Effector memory CD8-positive, alpha-beta T cell (primary cell): ENCODE measurements at regions not wholly inside any gene's neighbourhood (a gene's known extent, or its start where the extent isn't known, plus 50 kb on each side); places are given as distances from the start of the nearest gene placed in this dataset.
"Not testable (repeated sequence)": the region's sequence is repeated elsewhere in the genome, so short reads cannot be mapped to it uniquely, and the experiment has no call there.

Experiments used
- ATAC-seq: fragments of 150-1000 bp; cut with Tn5 transposase; replicated peaks from 2 replicates; pipeline ENCODE4 v1.10.0; 2021; ENCODE audit warnings: mild to moderate bottlenecking, moderate library complexity
- DNase-seq, 3 experiments: peaks; one replicate each; pipeline ENCODE4 v3.0.0; 2021
- H3K27ac Mint-ChIP-seq, 2 donors: one replicate each; pipeline ENCODE4 v1.8.0; 2022; ENCODE audit warnings: mild to moderate bottlenecking in 2 of 2, mixed read lengths in 2 of 2, moderate library complexity in 2 of 2
- H3K27me3 Mint-ChIP-seq, 2 donors: one replicate each; pipeline ENCODE4 v1.8.0; 2022; ENCODE audit warnings: mixed read lengths in 2 of 2
- H3K36me3 Mint-ChIP-seq: one replicate; pipeline ENCODE4 v1.8.0; 2022; ENCODE audit warnings: mild to moderate bottlenecking, moderate library complexity, mixed read lengths; ENCODE audit not compliant: insufficient read depth
- H3K4me1 Mint-ChIP-seq, 2 donors: one replicate each; pipeline ENCODE4 v1.8.0; 2022; ENCODE audit warnings: low read depth in 2 of 2, mixed read lengths in 2 of 2
- H3K4me3 Mint-ChIP-seq, 2 donors: one replicate each; pipeline ENCODE4 v1.8.0; 2022; ENCODE audit warnings: mild to moderate bottlenecking in 2 of 2, mixed read lengths in 2 of 2, moderate library complexity in 2 of 2
- H3K9me3 Mint-ChIP-seq, 2 donors: one replicate each; pipeline ENCODE4 v1.8.0; 2022; ENCODE audit warnings: mixed read lengths in 2 of 2

DNA sequence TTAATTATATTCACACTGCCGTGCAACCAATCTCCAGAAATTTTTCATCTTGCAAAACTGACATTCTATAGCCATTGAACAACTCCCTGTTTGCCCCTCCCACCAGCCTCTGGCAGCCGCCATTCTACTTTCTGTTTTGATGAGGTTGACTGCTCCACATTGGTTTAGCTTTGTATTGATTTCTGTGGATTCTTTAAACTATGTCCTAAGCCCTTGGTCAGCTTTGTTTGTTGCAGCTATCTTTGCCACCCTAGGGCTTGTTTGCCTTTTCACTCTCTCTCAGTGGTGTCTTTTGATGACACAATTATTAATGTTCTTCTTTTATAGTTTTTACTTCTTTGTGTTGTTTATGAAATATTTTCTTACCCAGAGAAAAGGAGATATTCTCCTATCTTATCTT, 152.8 kb upstream of the PLGLB1 start:
- not testable (repeated sequence) for H3K27ac Mint-ChIP-seq, H3K27me3 Mint-ChIP-seq, H3K4me3 Mint-ChIP-seq, H3K36me3 Mint-ChIP-seq, ATAC-seq, H3K9me3 Mint-ChIP-seq, H3K4me1 Mint-ChIP-seq, DNase-seq

DNA sequence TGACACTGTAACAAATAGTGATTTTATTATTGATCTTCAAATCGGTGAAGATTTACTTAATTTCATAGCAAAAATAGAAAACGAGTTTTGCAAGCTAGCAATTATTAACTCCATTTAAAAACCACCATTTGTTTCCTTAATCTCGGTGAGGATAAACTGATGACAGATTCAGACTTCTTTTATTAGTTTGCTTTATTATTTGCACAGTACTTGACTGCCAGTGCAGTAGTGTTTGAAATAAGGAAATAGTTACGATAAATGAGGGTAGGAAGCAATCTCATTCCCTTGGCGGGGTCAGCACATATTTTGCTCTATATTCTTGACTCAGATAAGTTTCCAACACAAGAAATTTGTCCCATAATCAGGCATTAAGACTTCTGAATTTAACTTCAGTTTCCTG, 161.7 kb upstream of the PLGLB1 start:
- not testable (repeated sequence) for H3K9me3 Mint-ChIP-seq, H3K36me3 Mint-ChIP-seq, H3K4me1 Mint-ChIP-seq, H3K27me3 Mint-ChIP-seq, ATAC-seq, DNase-seq, H3K4me3 Mint-ChIP-seq, H3K27ac Mint-ChIP-seq

DNA sequence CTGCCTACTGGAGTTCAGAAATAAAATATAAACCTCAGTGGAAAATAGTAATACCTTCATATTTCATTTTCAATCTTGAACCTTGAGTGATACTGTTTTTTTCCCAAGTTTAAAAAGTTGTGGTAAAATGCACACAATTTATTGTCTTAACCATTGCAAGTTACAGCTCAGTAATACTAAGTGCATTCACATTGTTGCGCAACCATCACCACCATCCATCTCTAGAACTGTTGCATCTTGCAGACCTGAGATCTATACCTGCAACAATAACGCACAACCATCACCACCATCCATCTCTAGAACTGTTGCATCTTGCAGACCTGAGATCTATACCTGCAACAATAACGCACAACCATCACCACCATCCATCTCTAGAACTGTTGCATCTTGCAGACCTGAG, 162.6 kb upstream of the PLGLB1 start:
- not testable (repeated sequence) for H3K9me3 Mint-ChIP-seq, ATAC-seq, H3K27me3 Mint-ChIP-seq, H3K36me3 Mint-ChIP-seq, H3K27ac Mint-ChIP-seq, DNase-seq, H3K4me1 Mint-ChIP-seq, H3K4me3 Mint-ChIP-seq

GRCh38 chr2:87189214-87189613, 167.6 kb upstream of the PLGLB1 start:
- not testable (repeated sequence) for DNase-seq, ATAC-seq, H3K36me3 Mint-ChIP-seq, H3K4me1 Mint-ChIP-seq, H3K9me3 Mint-ChIP-seq, H3K27ac Mint-ChIP-seq, H3K27me3 Mint-ChIP-seq, H3K4me3 Mint-ChIP-seq

GRCh38 chr2:87193336-87193735, 171.7 kb upstream of the PLGLB1 start:
- H3K36me3 Mint-ChIP-seq, DNase-seq, H3K9me3 Mint-ChIP-seq, H3K27me3 Mint-ChIP-seq, H3K27ac Mint-ChIP-seq, H3K4me1 Mint-ChIP-seq, H3K4me3 Mint-ChIP-seq: not testable (repeated sequence)
- peak; percentile 73 for ATAC-seq

DNA sequence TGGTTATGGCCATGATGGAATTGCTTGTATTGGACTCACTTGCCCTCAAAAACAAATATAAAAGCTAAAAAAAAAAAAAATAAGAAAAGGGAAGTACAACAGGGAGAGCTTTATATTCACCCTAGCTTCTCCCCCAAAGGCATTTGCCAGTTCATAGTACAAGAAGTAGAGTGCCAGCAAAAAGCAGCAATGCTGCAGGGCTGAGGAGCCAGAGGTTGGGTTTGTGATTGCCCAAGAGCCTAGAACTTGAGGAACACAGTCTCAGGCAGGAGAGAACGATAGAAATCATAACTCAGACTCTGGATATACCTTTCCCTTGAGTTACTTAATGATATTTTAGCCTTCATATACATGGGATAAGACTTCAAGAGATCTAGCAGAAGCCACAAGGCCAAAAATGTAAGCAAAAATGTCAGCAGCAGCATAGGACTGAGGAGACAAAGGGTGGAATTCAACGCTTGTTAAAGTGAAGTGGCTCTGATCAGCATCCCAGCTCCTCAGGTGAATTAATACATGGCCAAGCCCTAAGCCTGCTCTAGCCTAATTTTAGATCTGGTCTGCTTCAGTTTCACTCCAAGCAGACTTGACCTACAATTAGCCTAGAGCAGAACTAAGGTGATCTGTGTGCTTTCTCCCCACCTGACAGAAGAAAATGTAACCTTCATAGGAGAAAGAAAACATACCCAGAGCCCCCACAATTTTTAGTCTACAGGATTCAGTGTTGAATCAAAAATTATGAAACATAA, 172.8 kb upstream of the PLGLB1 start:
- not testable (repeated sequence) for DNase-seq, H3K4me3 Mint-ChIP-seq, H3K36me3 Mint-ChIP-seq, H3K27ac Mint-ChIP-seq, H3K9me3 Mint-ChIP-seq, H3K4me1 Mint-ChIP-seq, ATAC-seq, H3K27me3 Mint-ChIP-seq

- not testable (repeated sequence) for H3K27me3 Mint-ChIP-seq, ATAC-seq, H3K9me3 Mint-ChIP-seq, H3K4me3 Mint-ChIP-seq, H3K4me1 Mint-ChIP-seq, H3K36me3 Mint-ChIP-seq, DNase-seq, H3K27ac Mint-ChIP-seq
Measured at GRCh38 chr2:87196720-87197388, 175.2 kb upstream of the PLGLB1 start.

- not testable (repeated sequence) for H3K9me3 Mint-ChIP-seq, DNase-seq, H3K4me3 Mint-ChIP-seq, H3K27ac Mint-ChIP-seq, ATAC-seq, H3K4me1 Mint-ChIP-seq, H3K27me3 Mint-ChIP-seq, H3K36me3 Mint-ChIP-seq
Measured at GRCh38 chr2:87198422-87198821, 176.8 kb upstream of the PLGLB1 start.

DNA sequence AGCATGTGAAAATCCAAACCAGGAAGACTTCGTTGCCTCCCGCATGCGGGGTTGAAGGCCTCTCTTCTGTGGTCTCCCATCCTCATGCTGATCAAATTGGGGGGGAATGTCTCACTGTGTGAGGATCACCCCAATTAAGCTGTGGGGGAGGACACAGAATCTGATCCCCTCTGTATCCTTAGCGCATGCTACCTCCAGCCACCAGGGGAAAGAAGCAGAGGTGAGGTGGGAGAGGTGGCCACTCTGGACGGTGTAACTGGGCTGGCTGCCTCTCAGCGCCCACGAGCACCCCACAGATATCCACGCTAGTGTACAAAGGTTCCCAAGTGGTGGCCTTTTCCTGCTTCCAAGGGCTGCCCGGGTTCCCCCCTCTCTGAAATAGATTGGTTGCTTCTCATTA, 177.6 kb upstream of the PLGLB1 start:
- H3K27me3 Mint-ChIP-seq, ATAC-seq: not testable (repeated sequence)

DNA sequence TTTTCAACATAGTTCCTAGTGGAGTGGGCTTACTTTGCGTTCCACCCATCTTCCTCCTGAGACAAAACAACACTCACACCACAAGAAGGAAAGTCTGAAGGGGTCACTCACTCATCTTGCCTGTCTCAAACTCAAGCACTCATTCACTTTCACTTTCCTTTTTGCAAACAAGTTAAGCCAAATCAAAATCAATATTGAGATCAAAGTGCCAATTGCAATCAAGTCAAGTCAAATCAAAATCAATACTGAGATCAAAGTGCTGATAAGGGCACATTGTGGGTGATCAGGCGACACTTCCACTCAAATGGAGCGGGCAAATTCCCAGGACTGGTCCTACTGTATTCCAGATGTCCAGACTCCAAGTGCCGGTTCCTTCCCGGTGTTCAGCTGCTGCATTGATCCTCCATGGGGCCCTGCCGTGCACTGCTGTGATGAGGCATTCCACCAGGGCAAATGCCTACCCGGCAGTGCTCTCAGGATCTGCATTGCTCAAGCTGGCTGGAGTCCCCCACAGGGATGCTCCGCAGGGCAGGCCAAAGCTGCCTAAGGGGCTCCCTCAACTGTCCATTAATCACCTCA, 183.0 kb upstream of the PLGLB1 start:
- not testable (repeated sequence) for H3K4me3 Mint-ChIP-seq, DNase-seq, H3K27ac Mint-ChIP-seq, H3K27me3 Mint-ChIP-seq, H3K36me3 Mint-ChIP-seq, H3K9me3 Mint-ChIP-seq, ATAC-seq, H3K4me1 Mint-ChIP-seq

More for the DNA sequence above, 177.6 kb upstream of the PLGLB1 start:
- H3K4me1 Mint-ChIP-seq, H3K27ac Mint-ChIP-seq, H3K9me3 Mint-ChIP-seq, H3K36me3 Mint-ChIP-seq, DNase-seq, H3K4me3 Mint-ChIP-seq: not testable (repeated sequence)

DNA sequence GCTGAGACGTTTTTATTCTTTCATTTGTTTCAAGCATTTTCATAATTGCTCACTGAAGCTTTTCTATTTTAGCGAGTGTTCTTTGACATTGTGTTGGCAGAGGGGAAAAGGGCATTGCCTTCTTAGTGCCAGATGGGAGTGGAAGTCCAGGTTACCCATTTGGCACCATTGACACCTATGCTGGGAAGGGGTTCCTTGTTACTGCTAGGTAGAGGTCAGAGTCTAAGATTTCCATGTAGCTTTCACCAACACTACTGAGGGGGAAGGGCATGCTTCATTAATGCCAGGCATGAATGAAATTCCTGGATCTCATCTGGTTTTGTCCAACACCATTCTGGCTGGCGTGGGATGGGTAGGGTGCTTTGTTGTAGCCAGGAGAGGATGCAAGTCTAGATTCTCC, 191.3 kb upstream of the PLGLB1 start:
- not testable (repeated sequence) for H3K4me3 Mint-ChIP-seq, H3K9me3 Mint-ChIP-seq, H3K27me3 Mint-ChIP-seq, H3K27ac Mint-ChIP-seq, H3K4me1 Mint-ChIP-seq, DNase-seq, ATAC-seq, H3K36me3 Mint-ChIP-seq

GRCh38 chr2:87217005-87217404, 195.4 kb upstream of the PLGLB1 start:
- not testable (repeated sequence) for H3K36me3 Mint-ChIP-seq, H3K27ac Mint-ChIP-seq, ATAC-seq, H3K4me1 Mint-ChIP-seq, H3K4me3 Mint-ChIP-seq, H3K27me3 Mint-ChIP-seq, DNase-seq, H3K9me3 Mint-ChIP-seq

DNA sequence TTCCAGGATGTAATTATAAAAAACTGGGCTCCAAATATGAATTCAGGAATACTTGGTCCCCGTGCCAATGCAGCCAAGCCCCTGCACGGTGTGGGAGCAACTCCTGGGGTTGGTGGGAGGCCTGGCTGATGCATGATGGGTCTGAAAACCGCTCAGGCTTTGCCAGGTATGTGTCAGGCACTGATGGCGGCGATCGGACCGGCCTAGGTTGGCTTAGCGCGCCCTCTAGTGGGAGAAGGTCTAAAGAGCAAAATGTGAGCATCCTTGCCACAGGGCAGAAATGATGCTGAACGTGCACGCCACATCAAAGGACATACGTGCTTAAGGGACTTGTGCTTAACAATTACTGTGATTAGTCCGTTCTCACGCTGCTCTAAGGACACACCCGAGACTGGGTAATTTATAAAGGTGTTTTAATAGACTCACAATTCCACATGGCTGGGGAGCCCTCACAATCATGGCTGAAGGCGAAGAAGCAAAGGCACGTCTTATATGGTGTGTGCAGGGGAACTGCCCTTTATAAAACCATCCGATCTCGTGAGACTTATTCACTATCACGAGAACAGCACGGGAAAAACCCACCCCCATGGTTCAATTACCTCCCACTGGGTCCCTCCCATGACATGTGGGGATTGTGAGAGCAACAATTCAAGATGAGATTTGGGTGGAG, 196.2 kb upstream of the PLGLB1 start:
- not testable (repeated sequence) for H3K36me3 Mint-ChIP-seq, H3K27ac Mint-ChIP-seq, H3K4me1 Mint-ChIP-seq, H3K9me3 Mint-ChIP-seq, H3K4me3 Mint-ChIP-seq
- H3K27me3 Mint-ChIP-seq, result peaks cover 7 to 12% of the 10 kb centered on the region in 2 donors
- DNase-seq, result peak; percentile 4 to 61 (median 52)
- peak; percentile 96 for ATAC-seq

DNA sequence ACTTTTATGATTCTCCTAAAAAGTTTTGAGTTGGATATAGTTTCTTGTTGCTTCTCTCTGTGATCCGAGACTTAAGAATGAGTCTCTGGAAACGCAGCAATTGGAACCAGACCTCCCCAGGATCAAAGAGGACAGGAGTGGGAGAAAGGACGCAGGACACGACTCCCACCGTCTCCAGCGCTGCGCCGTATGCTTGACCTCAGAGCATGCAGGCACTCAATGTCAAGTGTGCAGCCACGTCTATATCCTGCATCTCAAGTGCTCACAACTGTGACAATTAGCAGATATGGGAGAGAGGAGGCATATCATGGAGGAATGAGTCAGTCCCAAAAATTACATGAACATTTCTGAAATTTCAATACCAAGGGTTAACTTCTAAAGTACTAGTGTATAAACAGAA, 199.0 kb upstream of the PLGLB1 start:
- not testable (repeated sequence) for H3K27ac Mint-ChIP-seq, H3K9me3 Mint-ChIP-seq

More for the DNA sequence above, 199.0 kb upstream of the PLGLB1 start:
- ATAC-seq, DNase-seq, H3K4me1 Mint-ChIP-seq, H3K4me3 Mint-ChIP-seq, H3K36me3 Mint-ChIP-seq: not testable (repeated sequence)
- H3K27me3 Mint-ChIP-seq, result peaks cover 14 to 21% of the 10 kb centered on the region in 2 donors
